GM12801 (cell line): ENCODE measurements at regions not wholly inside any gene's neighbourhood (a gene's known extent, or its start where the extent isn't known, plus 50 kb on each side); places are given as distances from the start of the nearest gene placed in this dataset.

Experiments
- CTCF ChIP-seq: IDR thresholded peaks from one replicate; pipeline ENCODE4 v1.5.1; 2011; ENCODE audit warnings: control low read depth; ENCODE audit not compliant: insufficient read length; ENCODE audit errors: extremely low read depth

DNA sequence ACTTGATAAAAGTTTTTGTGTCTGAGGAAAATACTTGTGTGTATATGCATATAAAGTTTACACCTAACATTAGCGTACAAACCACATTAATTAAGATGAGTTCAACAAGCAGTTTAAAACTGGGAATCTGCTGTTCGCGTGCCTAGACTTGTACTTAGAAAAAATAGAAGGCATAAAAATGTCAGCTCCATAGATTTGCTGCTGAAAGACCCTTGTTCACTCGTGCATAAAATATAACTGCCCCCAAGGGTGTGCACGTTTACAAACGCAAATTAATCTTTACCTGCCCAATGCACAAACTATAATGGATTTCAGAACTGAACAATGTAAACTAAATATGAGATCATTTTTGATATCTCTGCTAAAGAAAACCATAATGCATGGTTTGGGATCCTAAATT lies 392.3 kb upstream of the ADGRL2 start:
- no peak for TF ChIP-seq CTCF

DNA sequence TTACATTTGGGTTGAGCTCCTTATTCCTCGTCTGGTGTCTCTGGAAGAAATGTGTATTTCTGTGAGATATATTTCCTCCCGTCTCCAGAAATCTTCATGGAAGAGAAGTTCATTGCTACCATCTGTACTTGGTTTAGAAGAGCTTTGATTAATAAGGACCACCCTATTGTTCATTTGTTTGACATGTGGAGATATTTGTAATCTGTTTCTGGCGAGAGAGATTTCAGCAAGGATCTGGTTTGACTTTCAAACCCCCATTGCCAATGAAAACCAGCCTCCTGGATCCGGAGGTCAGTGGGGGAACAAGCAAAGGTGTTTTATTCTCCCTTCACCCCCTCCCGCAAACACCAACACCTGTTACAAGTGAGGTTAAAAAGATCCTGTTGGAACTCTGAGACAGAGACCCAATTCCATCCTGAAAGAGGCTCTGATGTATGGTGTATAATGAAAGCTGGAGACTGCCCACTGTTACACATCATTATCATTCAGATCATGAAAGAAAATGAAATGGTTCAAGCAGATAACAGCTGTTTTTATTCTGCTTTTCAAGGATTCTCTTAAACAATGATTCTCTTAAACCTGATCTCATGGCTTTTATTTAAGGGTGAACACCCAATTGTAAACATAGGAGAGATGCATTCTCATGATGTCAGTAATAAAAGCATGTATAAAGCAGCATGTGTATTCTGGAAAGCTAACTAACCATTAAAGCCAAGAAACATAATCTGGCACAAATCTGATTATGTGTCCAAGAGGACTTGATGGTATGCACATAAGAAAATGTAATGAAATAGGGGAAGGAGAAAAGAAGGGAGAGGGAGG lies 393.5 kb upstream of the ADGRL2 start:
- TF ChIP-seq CTCF, result no peak

GRCh38 chr1:81406292-81406999 lies 394.3 kb upstream of the ADGRL2 start:
- TF ChIP-seq CTCF, result no peak

DNA sequence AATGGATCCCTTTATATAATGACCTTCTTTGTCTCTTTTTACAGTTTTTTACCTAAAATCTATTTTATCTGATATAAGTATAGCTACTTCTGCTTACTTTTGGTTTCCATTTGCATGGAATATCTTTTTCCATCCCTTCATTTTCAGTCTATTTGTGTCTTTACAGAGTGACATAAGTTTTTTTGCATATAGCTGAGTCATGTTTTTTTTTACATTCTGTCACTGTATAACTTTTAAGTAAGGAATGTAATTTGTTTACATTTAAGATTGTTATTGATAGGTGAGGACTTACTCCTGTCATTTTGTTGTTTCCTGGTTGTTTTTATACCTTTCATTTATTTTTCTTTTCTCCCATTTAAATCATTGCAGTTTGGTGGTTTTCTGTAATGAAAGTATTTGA lies 402.7 kb upstream of the ADGRL2 start:
- TF ChIP-seq CTCF, result no peak

DNA sequence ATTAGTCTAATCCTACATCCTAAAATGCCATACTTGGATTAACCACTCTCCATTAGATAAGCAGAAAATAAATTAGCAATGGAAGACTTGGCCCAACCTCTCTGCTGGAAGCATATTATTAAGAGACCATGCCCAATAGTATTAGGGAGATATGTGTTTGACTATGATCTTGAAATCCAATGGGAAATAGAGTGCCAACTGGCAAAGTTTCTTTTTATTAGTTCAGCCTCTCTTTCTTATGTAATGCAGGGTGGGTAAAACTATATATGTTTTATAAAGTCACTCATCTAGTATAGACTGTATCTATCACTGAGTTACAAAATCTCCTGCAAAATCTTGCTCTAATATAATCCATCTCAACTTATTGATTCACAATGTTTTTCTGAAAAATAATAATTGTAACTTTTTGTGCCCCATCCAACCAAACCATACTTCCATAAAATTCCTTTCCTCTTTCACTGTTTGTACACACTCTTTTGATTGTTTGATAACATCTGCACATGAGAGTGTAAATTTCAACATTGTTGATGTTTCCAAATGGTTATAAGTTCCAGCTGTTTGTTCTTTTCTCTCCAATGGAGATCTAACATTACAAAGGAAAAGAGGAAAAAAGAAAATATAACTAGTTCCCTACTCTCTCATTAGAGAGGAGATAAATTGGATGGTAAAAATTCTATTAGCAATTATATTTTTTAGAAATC lies 408.1 kb upstream of the ADGRL2 start:
- no peak for TF ChIP-seq CTCF

DNA sequence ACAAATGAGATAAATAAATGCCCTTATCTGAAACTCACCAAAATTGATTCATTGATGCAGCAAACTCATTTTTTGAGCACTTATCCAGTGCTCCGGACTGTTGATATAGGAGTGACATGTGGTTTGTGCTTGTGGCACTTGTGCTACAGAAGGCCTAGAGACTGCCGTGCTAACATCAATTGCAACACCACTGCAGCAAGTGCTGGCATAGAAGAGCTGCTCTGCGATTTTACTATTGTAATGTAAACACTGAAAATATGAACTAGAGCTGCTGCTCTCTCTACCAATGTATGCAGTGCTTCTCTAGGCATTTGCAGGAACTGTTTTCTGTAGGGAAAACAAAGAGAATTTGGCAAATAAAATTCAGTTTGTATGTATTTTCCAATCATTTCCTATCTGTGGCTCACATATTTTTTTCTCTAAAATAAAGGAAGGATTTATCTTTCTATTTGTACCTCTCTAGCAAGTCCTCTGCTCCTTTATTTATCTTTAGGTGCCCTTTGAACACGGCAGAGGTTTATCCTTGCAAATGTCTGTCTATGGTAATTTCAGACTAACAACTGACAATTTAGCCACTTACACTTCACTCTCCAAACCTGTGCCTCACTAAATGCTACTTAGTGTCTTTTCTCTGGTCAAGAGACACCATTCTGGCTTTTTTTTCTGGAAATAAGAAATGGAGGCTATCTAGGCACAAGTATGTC lies 409.5 kb upstream of the ADGRL2 start:
- TF ChIP-seq CTCF, result no peak

DNA sequence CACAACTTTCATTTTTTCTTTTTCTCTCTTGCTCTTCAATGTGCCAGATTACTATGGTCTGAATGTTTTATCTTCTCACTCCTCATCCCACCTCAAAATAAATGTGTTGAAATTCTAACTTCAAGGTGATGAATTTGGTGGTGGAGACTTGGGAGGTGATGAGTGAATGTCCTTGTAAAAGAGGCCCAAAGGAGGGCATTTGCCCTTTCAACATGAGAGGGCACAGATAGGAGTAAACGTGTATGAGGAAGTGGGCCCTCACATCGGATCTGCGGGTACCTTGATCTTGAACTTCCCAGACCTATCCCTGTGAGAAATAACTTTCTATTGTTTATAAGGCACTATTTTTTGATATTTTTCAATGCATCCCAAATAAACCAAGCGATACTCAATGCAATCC lies 412.3 kb upstream of the ADGRL2 start:
- no peak for TF ChIP-seq CTCF
